ENCODE measurements at regions not wholly inside any gene's neighbourhood (a gene's known extent, or its start where the extent isn't known, plus 50 kb on each side); places are given as distances from the start of the nearest gene placed in this dataset.

- no peak for TF ChIP-seq CTCF (optimal IDR thresholded peaks at IDR 0.05 in 1 of 3, IDR thresholded peaks at IDR 0.05 in 1 of 3, conservative IDR thresholded peaks at IDR 0.05 in 1 of 3; ENCODE audit: extremely low read depth in 1 of 3, insufficient read depth in 2 of 3, low read length in 3 of 3)
- no peak for TF ChIP-seq EZH2 (IDR thresholded peaks at IDR 0.05; ENCODE audit: low read length)
These were observed 103.1 kb upstream of the APCDD1 start for GRCh38 chr18:10351219-10351818.

Measured in keratinocyte (primary cell).